ENCODE measurements at regions not wholly inside any gene's neighbourhood (a gene's known extent, or its start where the extent isn't known, plus 50 kb on each side); places are given as distances from the start of the nearest gene placed in this dataset.

DNA sequence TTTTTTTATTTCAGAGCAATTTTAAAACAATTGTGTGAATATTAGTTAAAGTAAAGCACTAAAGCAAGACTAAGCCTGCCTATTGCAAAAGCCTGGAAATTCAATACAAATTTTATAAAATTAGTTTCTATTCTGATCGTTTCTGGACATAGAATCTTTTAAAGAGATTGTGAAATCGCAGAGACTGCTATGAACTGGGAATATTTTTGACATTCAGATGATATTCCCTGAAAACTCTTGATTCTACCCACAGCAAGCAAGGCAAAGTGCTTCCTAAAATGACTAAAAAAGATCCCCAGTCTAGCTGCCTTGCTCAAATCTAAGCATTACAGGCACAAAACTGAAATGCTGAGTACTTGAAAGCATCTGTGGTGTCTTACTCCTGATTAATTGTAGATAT lies 187.6 kb upstream of the CEP162 start:
- TF ChIP-seq, protein P1, sequence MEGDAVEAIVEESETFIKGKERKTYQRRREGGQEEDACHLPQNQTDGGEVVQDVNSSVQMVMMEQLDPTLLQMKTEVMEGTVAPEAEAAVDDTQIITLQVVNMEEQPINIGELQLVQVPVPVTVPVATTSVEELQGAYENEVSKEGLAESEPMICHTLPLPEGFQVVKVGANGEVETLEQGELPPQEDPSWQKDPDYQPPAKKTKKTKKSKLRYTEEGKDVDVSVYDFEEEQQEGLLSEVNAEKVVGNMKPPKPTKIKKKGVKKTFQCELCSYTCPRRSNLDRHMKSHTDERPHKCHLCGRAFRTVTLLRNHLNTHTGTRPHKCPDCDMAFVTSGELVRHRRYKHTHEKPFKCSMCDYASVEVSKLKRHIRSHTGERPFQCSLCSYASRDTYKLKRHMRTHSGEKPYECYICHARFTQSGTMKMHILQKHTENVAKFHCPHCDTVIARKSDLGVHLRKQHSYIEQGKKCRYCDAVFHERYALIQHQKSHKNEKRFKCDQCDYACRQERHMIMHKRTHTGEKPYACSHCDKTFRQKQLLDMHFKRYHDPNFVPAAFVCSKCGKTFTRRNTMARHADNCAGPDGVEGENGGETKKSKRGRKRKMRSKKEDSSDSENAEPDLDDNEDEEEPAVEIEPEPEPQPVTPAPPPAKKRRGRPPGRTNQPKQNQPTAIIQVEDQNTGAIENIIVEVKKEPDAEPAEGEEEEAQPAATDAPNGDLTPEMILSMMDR (IDR thresholded peaks at IDR 0.05): no peak
- TF ChIP-seq EZH2phosphoT487 (IDR thresholded peaks at IDR 0.05): no peak

Data from neural progenitor cell (in vitro differentiated cells).